Upper lobe of left lung (tissue), 4 donors: ENCODE measurements at regions not wholly inside any gene's neighbourhood (a gene's known extent, or its start where the extent isn't known, plus 50 kb on each side); places are given as distances from the start of the nearest gene placed in this dataset.

Experiments
- POLR2AphosphoS5 ChIP-seq, 2 donors: sonication (generic); formaldehyde crosslinking; IDR thresholded peaks; one replicate each; pipeline ENCODE4 v1.5.1; 2017; ENCODE audit warnings: antibody characterized with exemption in 2 of 2
- TF ChIP-seq, protein P1 (sequence below), 6 experiments: fragments of 450-650 bp in 4 of 6; fragments of 200-600 bp in 2 of 6; sonication (generic) in 2 of 6; IDR thresholded peaks; one replicate each; pipeline ENCODE4 v1.5.1; 2016 to 2019; ENCODE audit warnings: antibody characterized with exemption in 6 of 6

DNA sequence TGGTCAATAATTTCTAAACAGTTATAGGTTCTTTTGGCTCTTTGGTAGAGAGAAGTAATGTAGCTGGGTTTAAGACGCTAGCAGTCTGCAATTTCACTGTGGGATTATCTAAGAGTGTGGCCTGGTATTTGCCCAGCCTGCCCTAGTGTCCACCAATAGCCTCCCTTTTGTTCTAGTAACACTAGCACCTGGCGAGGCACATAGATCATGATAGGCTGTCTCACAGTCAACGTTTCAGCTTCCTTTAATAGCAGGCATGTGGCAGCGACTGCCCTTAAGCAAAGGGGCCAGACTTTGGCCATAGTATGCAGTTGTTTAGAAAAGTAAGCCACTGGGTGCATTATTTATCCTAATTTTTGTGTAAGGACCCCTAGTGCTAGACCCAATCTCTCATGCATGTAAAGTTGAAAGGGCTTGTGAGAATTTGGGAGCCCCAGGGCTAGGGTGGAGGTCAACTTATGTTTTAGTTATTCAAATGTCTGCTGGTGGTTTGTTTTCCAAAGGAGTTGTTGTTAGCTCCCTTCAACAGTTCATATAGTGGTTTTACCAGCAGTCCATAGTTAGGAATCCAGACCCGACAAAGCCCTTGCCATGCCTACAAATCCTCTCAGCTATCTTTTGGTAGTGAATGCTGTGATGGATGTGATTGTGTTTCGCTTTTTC lies 274.3 kb downstream of the HTR1A start:
- TF ChIP-seq, protein P1, sequence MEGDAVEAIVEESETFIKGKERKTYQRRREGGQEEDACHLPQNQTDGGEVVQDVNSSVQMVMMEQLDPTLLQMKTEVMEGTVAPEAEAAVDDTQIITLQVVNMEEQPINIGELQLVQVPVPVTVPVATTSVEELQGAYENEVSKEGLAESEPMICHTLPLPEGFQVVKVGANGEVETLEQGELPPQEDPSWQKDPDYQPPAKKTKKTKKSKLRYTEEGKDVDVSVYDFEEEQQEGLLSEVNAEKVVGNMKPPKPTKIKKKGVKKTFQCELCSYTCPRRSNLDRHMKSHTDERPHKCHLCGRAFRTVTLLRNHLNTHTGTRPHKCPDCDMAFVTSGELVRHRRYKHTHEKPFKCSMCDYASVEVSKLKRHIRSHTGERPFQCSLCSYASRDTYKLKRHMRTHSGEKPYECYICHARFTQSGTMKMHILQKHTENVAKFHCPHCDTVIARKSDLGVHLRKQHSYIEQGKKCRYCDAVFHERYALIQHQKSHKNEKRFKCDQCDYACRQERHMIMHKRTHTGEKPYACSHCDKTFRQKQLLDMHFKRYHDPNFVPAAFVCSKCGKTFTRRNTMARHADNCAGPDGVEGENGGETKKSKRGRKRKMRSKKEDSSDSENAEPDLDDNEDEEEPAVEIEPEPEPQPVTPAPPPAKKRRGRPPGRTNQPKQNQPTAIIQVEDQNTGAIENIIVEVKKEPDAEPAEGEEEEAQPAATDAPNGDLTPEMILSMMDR (IDR thresholded peaks at IDR 0.05): no peak
- no peak for TF ChIP-seq POLR2AphosphoS5 (IDR thresholded peaks at IDR 0.05)
